ENCODE measurements at regions not wholly inside any gene's neighbourhood (a gene's known extent, or its start where the extent isn't known, plus 50 kb on each side); places are given as distances from the start of the nearest gene placed in this dataset.
A peak's percentile ranks its signal among the peaks of the same experiment; 100 is the strongest.

- Histone ChIP-seq H3K4me3 (ENCODE audit: low read depth in 1 of 2, low read length in 2 of 2) (no peak overlapping the region), H3K4me1 (ENCODE audit: control insufficient read depth in 1 of 2, insufficient read depth in 2 of 2, low read length in 2 of 2) (peaks cover 0 to 5% of the 10 kb centered on the region in 2 donors), H3K9me3 (ENCODE audit: control insufficient read depth in 1 of 2, low read length in 2 of 2) (no peaks in the 10 kb centered on the region), H3K36me3 (ENCODE audit: control insufficient read depth in 1 of 2, insufficient read depth in 2 of 2, low read length in 2 of 2) (no peaks in the 10 kb centered on the region), H3K27me3 (ENCODE audit: low read depth, low read length) (no peaks in the 10 kb centered on the region), H3K27ac (ENCODE audit: low read length) (no peak overlapping the region)
Measured at GRCh38 chr7:25384788-25385505, 156.7 kb upstream of the NPVF start.

- Histone ChIP-seq H3K27ac (ENCODE audit: low read length) (no peak overlapping the region), H3K4me3 (ENCODE audit: low read depth in 1 of 2, low read length in 2 of 2) (no peak overlapping the region), H3K36me3 (ENCODE audit: control insufficient read depth in 1 of 2, insufficient read depth in 2 of 2, low read length in 2 of 2) (no peaks in the 10 kb centered on the region), H3K9me3 (ENCODE audit: control insufficient read depth in 1 of 2, low read length in 2 of 2) (no peaks in the 10 kb centered on the region), H3K27me3 (ENCODE audit: low read depth, low read length) (no peaks in the 10 kb centered on the region), H3K4me1 (ENCODE audit: control insufficient read depth in 1 of 2, insufficient read depth in 2 of 2, low read length in 2 of 2) (peaks cover 0 to 5% of the 10 kb centered on the region in 2 donors)
Measured at GRCh38 chr7:25385506-25386136, 157.3 kb upstream of the NPVF start.

DNA sequence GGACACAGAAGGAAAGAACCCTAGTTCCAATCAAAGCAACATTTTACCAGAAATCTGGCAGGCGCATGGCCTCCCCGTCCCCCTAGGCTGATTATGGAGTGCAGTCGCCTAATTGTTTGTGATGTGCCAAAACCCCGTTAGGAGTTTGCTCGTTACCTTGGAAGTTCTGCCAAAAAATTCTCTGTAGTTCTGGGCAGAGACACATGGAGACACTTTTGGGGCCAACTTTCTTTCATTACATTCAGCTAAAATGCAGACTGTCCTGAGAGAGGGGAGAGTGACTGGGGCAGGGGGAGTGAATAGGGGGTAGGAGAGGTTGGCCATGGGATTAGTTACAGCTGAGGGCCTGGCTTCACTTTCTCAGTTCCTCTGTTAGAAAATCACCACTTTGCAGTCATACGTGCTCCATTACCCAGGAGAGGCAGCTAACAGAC lies 158.0 kb upstream of the NPVF start:
- no peak overlapping the region for H3K27ac ChIP-seq (ENCODE audit: low read length)
- no peaks in the 10 kb centered on the region for H3K36me3 ChIP-seq (ENCODE audit: control insufficient read depth in 1 of 2, insufficient read depth in 2 of 2, low read length in 2 of 2)
- no peaks in the 10 kb centered on the region for H3K27me3 ChIP-seq (ENCODE audit: low read depth, low read length)
- H3K9me3 ChIP-seq (ENCODE audit: control insufficient read depth in 1 of 2, low read length in 2 of 2), result no peaks in the 10 kb centered on the region
- no peak overlapping the region for H3K4me3 ChIP-seq (ENCODE audit: low read depth in 1 of 2, low read length in 2 of 2)
- peaks cover 0 to 5% of the 10 kb centered on the region in 2 donors for H3K4me1 ChIP-seq (ENCODE audit: control insufficient read depth in 1 of 2, insufficient read depth in 2 of 2, low read length in 2 of 2)

DNA sequence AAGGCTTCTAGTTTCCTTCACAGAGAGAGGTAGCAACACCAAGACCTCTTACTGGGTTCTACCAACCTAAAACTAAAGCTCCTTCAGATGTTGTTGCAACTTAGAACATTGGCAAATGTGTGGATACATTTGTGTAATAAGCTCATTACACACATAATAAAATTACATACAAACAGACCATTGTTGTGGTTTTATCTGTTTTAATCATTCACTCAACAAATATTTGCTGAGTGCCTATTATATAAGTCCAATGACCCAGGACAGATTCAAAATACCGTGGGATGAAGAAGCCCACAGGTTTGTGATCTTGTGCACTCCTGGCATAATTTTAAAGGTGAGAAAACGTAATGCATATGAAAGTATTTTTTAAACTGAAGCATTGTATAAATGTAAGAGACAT lies 160.4 kb upstream of the NPVF start:
- no peaks in the 10 kb centered on the region for H3K9me3 ChIP-seq (ENCODE audit: control insufficient read depth in 1 of 2, low read length in 2 of 2)
- peaks cover 0 to 5% of the 10 kb centered on the region in 2 donors for H3K4me1 ChIP-seq (ENCODE audit: control insufficient read depth in 1 of 2, insufficient read depth in 2 of 2, low read length in 2 of 2)

DNA sequence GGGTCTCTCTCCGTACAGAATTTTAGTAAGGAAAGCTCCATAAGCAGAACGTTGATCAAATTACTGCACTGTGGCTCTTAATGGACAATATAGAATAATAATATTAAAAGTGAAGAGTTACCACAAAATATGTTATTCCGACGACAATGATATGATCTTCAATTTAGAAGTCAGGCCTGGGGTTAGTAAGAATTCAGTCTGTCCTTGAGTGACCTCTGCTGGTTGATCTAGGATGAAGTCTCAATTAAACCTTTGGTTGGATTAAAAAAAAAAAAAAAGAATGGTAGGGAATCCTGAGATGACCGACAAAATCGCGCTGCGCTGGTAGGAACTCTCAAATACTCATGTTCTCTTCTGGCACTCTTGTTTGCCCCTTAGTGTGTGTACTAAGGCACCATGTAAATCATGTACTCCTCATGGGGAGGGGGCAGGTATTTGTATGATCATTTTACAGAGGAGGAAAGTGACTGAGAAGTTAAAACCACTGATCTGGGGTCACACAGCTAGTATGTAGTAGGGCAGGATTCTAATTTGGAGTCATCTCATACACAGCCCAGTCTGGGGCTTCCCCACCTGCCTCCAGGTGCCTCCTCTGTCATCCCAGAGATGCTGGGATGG lies 161.3 kb upstream of the NPVF start:
- no peaks in the 10 kb centered on the region for H3K27me3 ChIP-seq (ENCODE audit: low read depth, low read length)
- peaks cover 0 to 5% of the 10 kb centered on the region in 2 donors for H3K4me1 ChIP-seq (ENCODE audit: control insufficient read depth in 1 of 2, insufficient read depth in 2 of 2, low read length in 2 of 2)
- no peaks in the 10 kb centered on the region for H3K9me3 ChIP-seq (ENCODE audit: control insufficient read depth in 1 of 2, low read length in 2 of 2)
- H3K27ac ChIP-seq (ENCODE audit: low read length), result no peak overlapping the region
- no peak overlapping the region for H3K4me3 ChIP-seq (ENCODE audit: low read depth in 1 of 2, low read length in 2 of 2)
- H3K36me3 ChIP-seq (ENCODE audit: control insufficient read depth in 1 of 2, insufficient read depth in 2 of 2, low read length in 2 of 2), result no peaks in the 10 kb centered on the region

More for the DNA sequence above, 160.4 kb upstream of the NPVF start:
- Histone ChIP-seq H3K27ac (ENCODE audit: low read length) (no peak overlapping the region), H3K27me3 (ENCODE audit: low read depth, low read length) (no peaks in the 10 kb centered on the region), H3K36me3 (ENCODE audit: control insufficient read depth in 1 of 2, insufficient read depth in 2 of 2, low read length in 2 of 2) (no peaks in the 10 kb centered on the region), H3K4me3 (ENCODE audit: low read depth in 1 of 2, low read length in 2 of 2) (no peak overlapping the region)

DNA sequence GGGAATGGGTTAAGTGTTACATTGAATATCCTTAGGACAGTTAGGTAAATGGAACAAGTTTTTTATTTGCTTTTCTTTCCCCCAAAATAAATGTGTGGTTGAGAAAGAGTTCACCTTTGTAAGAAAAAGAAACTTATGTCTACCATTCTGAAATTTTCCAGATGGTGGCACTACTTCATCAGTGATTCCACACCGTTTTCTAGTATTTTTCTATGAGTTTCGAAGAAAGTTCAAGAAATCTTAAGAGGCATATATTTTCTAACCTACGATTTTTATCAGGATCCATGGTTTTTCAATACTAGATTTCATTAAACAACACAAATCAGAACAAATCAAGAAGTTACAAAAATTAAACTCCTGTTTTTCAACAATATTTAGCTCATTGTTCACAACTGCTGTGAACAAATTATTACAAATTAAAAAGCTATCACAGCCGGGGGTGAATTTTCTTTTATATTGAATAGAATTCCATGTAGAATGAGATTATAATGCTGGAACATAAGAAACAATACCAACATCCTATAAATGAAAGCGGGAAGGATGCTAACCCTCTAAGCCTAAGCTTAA lies 163.1 kb upstream of the NPVF start:
- Histone ChIP-seq H3K27ac (ENCODE audit: low read length) (no peak overlapping the region), H3K4me1 (ENCODE audit: control insufficient read depth in 1 of 2, insufficient read depth in 2 of 2, low read length in 2 of 2) (no peaks in the 10 kb centered on the region), H3K36me3 (ENCODE audit: control insufficient read depth in 1 of 2, insufficient read depth in 2 of 2, low read length in 2 of 2) (no peaks in the 10 kb centered on the region), H3K9me3 (ENCODE audit: control insufficient read depth in 1 of 2, low read length in 2 of 2) (no peaks in the 10 kb centered on the region), H3K4me3 (ENCODE audit: low read depth in 1 of 2, low read length in 2 of 2) (no peak overlapping the region), H3K27me3 (ENCODE audit: low read depth, low read length) (no peaks in the 10 kb centered on the region)

GRCh38 chr7:25391961-25392587 lies 163.8 kb upstream of the NPVF start:
- H3K27me3 ChIP-seq (ENCODE audit: low read depth, low read length), result no peaks in the 10 kb centered on the region
- no peak overlapping the region for H3K4me3 ChIP-seq (ENCODE audit: low read depth in 1 of 2, low read length in 2 of 2)
- H3K27ac ChIP-seq (ENCODE audit: low read length), result peak overlapping the region; percentile 9
- no peaks in the 10 kb centered on the region for H3K4me1 ChIP-seq (ENCODE audit: control insufficient read depth in 1 of 2, insufficient read depth in 2 of 2, low read length in 2 of 2)
- no peaks in the 10 kb centered on the region for H3K36me3 ChIP-seq (ENCODE audit: control insufficient read depth in 1 of 2, insufficient read depth in 2 of 2, low read length in 2 of 2)
- no peaks in the 10 kb centered on the region for H3K9me3 ChIP-seq (ENCODE audit: control insufficient read depth in 1 of 2, low read length in 2 of 2)

DNA sequence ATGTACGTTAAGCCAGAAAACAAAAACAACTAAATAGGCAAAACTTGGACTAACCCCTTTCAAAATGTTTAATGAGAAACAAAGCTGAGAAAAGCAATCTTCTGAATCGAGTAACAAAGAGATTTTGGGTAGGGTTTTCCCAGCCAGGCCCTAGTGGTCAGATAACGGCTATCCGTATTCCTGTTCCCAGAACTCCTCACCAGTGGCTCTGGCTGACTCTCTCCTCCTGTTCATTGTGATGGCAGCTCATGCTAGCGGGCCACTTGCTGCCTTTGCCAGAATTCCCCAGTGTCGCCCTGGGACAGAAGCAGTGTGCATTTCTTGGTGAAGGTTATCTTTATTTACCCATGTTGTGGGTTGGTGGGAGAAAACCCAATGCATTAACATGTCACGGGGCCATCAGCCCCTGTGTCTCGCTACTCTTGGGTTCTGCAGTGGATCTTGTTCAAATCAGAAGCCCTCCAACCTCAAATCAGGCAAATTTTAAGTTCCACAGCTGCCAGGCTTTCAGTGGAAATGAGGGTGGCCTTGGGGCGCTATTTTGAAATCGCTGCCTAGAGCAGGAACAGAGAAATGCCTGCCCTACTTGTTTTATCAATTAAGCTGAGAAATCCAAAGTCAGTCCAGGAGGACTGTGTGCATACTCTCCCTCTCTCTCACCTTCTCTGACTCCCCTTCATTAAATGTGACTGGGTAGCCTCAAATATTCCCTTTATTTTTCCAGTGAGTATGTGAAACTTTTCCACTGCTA lies 164.5 kb upstream of the NPVF start:
- no peaks in the 10 kb centered on the region for H3K4me1 ChIP-seq (ENCODE audit: control insufficient read depth in 1 of 2, insufficient read depth in 2 of 2, low read length in 2 of 2)
- peak overlapping the region; percentile 9 for H3K27ac ChIP-seq (ENCODE audit: low read length)

GRCh38 chr7:25395976-25396375 lies 167.7 kb upstream of the NPVF start:
- Histone ChIP-seq H3K4me3 (ENCODE audit: low read depth in 1 of 2, low read length in 2 of 2) (no peak overlapping the region), H3K27ac (ENCODE audit: low read length) (no peak overlapping the region), H3K9me3 (ENCODE audit: control insufficient read depth in 1 of 2, low read length in 2 of 2) (no peaks in the 10 kb centered on the region), H3K36me3 (ENCODE audit: control insufficient read depth in 1 of 2, insufficient read depth in 2 of 2, low read length in 2 of 2) (no peaks in the 10 kb centered on the region), H3K27me3 (ENCODE audit: low read depth, low read length) (no peaks in the 10 kb centered on the region), H3K4me1 (ENCODE audit: control insufficient read depth in 1 of 2, insufficient read depth in 2 of 2, low read length in 2 of 2) (no peaks in the 10 kb centered on the region)

More for the DNA sequence above, 164.5 kb upstream of the NPVF start:
- no peak overlapping the region for H3K4me3 ChIP-seq (ENCODE audit: low read depth in 1 of 2, low read length in 2 of 2)
- H3K9me3 ChIP-seq (ENCODE audit: control insufficient read depth in 1 of 2, low read length in 2 of 2), result no peaks in the 10 kb centered on the region
- H3K36me3 ChIP-seq (ENCODE audit: control insufficient read depth in 1 of 2, insufficient read depth in 2 of 2, low read length in 2 of 2), result no peaks in the 10 kb centered on the region
- H3K27me3 ChIP-seq (ENCODE audit: low read depth, low read length), result no peaks in the 10 kb centered on the region

GRCh38 chr7:25396668-25397067 lies 168.4 kb upstream of the NPVF start:
- Histone ChIP-seq H3K36me3 (ENCODE audit: control insufficient read depth in 1 of 2, insufficient read depth in 2 of 2, low read length in 2 of 2) (no peaks in the 10 kb centered on the region), H3K27me3 (ENCODE audit: low read depth, low read length) (no peaks in the 10 kb centered on the region), H3K4me1 (ENCODE audit: control insufficient read depth in 1 of 2, insufficient read depth in 2 of 2, low read length in 2 of 2) (no peaks in the 10 kb centered on the region), H3K4me3 (ENCODE audit: low read depth in 1 of 2, low read length in 2 of 2) (no peak overlapping the region), H3K27ac (ENCODE audit: low read length) (no peak overlapping the region), H3K9me3 (ENCODE audit: control insufficient read depth in 1 of 2, low read length in 2 of 2) (no peaks in the 10 kb centered on the region)

Data from muscle layer of duodenum (tissue), 2 donors.